HepG2 (cell line): ENCODE measurements at regions not wholly inside any gene's neighbourhood (a gene's known extent, or its start where the extent isn't known, plus 50 kb on each side); places are given as distances from the start of the nearest gene placed in this dataset.

ENCODE experiments used
- ATAC-seq: fragments of 200-7000 bp; cut with Tn5 transposase; 3 replicates; pipeline ENCODE4 v1.9.1; 2020; ENCODE audit warnings: mild to moderate bottlenecking, moderate library complexity
- BruUV-seq: library from RNA; stranded (reverse); fragments of 400-500 nt; replicated peaks from 2 replicates; lab custom pipeline; 2021; lab: Mats Ljungman, UMichigan
- CTCF ChIA-PET: fragments of 300-600 bp; formaldehyde crosslinking; extraction: SDS; loops from one replicate; lab custom pipeline; 2021; ENCODE audit warnings: low total read pairs, inconsistent platforms, low intra/inter-chr PET ratio; lab: Yijun Ruan, JAX
- POLR2A ChIA-PET: fragments of 350-600 bp; sonication (Branson Sonifier 250); formaldehyde crosslinking; loops from one replicate; lab custom pipeline; 2020; ENCODE audit warnings: antibody characterized with exemption, inconsistent platforms; lab: Yijun Ruan, JAX
- DNase-seq: peaks from one replicate; pipeline ENCODE4 v3.0.0-alpha.2; 2015; ENCODE audit warnings: low spot score
- FAIRE-seq: peaks from 3 replicates; lab custom pipeline; 2011; peaks lifted over from hg19 to GRCh38; lab: Jason Lieb, UNC
- H2AFZ ChIP-seq: one replicate; pipeline ENCODE4 v1.6.1; 2011; ENCODE audit warnings: low read length, inconsistent platforms
- H3K27ac ChIP-seq: fragments of 300-600 bp; 3 replicates; pipeline ENCODE4 v1.8.0; 2011; ENCODE audit warnings: mixed run types, mild to moderate bottlenecking, mixed read lengths, low read length, inconsistent platforms; ENCODE audit not compliant: insufficient read depth; ENCODE audit errors: extremely low read length
- H3K27me3 ChIP-seq, 2 experiments: fragments of 200-600 bp in 1 of 2; 2 replicates in 1 of 2; 3 replicates in 1 of 2; pipeline versions ENCODE4 v1.6.0 to v1.8.0; 2011; ENCODE audit warnings: low read length in 2 of 2, mild to moderate bottlenecking in 2 of 2, moderate library complexity in 2 of 2, inconsistent platforms in 1 of 2; ENCODE audit not compliant: insufficient read depth in 2 of 2, control insufficient read depth in 1 of 2
- H3K36me3 ChIP-seq, 2 experiments: fragments of 200-600 bp in 1 of 2; replicated peaks in 1 of 2; 2 replicates in 1 of 2; 3 replicates in 1 of 2; pipeline versions ENCODE4 v1.5.1 to v1.8.0; 2011; ENCODE audit warnings: low read length in 2 of 2, inconsistent platforms in 1 of 2; ENCODE audit not compliant: insufficient read depth in 2 of 2, control insufficient read depth in 1 of 2
- H3K4me1 ChIP-seq: 2 replicates; pipeline ENCODE4 v1.5.1; 2012; ENCODE audit warnings: low read length, inconsistent platforms; ENCODE audit not compliant: insufficient read depth
- H3K4me2 ChIP-seq: 2 replicates; pipeline ENCODE4 v1.6.0; 2011; ENCODE audit warnings: low read depth, low read length, inconsistent platforms
- H3K4me3 ChIP-seq, 3 experiments: fragments of 200-600 bp in 1 of 3; sonication (generic), shearing (Covaris generic) in 1 of 3; replicated peaks in 1 of 3; 2 replicates each; pipeline ENCODE4 v1.5.1; 2011 to 2016; ENCODE audit warnings: low read length in 3 of 3, inconsistent platforms in 2 of 3, low read depth in 2 of 3, mild to moderate bottlenecking in 2 of 3, control low read depth in 1 of 3, mixed read lengths in 1 of 3; ENCODE audit not compliant: insufficient read depth in 1 of 3
- H3K79me2 ChIP-seq: one replicate; pipeline ENCODE4 v1.6.1; 2011; ENCODE audit warnings: low read length, inconsistent platforms; ENCODE audit not compliant: insufficient read depth
- H3K9ac ChIP-seq: 2 replicates; pipeline ENCODE4 v1.6.0; 2011; ENCODE audit warnings: mild to moderate bottlenecking, low read depth, low read length, inconsistent platforms; ENCODE audit not compliant: insufficient read depth
- H3K9me3 ChIP-seq: 2 replicates; pipeline ENCODE4 v1.5.1; 2012; ENCODE audit warnings: mild to moderate bottlenecking, low read length
- H4K20me1 ChIP-seq: 2 replicates; pipeline ENCODE4 v1.6.0; 2011; ENCODE audit warnings: inconsistent platforms, mild to moderate bottlenecking, low read length, moderate library complexity; ENCODE audit not compliant: insufficient read depth
- HBP1 ChIP-seq: IDR thresholded peaks from 2 replicates; pipeline ENCODE4 v1.6.1; 2016; ENCODE audit warnings: low read depth, control low read depth
- HMG20A ChIP-seq: IDR thresholded peaks from 2 replicates; pipeline ENCODE4 v1.6.1; 2016; ENCODE audit warnings: borderline replicate concordance
- MLX ChIP-seq: IDR thresholded peaks from 2 replicates; pipeline ENCODE4 v1.6.1; 2016
- RAD51 ChIP-seq: fragments of 450-650 bp; IDR thresholded peaks from 2 replicates; pipeline ENCODE4 v1.6.1; 2016; ENCODE audit warnings: borderline replicate concordance
- RERE ChIP-seq: IDR thresholded peaks from 2 replicates; pipeline ENCODE4 v1.6.1; 2016; ENCODE audit warnings: low read depth, missing genetic modification reagents, missing compliant biosample characterization
- ZFAT ChIP-seq: sonication (generic); formaldehyde crosslinking; conservative IDR thresholded peaks from 2 replicates; pipeline ENCODE4 v1.8.1; 2023; ENCODE audit warnings: missing genetic modification reagents, inconsistent platforms
- WGBS: methylation state at CpG from one replicate; pipeline ENCODE4 v1.1.6; 2017; ENCODE audit warnings: low lambda C conversion rate; 5-methylcytosine and 5-hydroxymethylcytosine counted together
- in situ Hi-C: cut with HindIII; loops from 2 replicates; pipeline ENCODE4 v1.10.0; 2017; ENCODE audit warnings: low pct_unique_long_range_greater_than_20kb; ENCODE audit not compliant: extremely low pct_ligation_motif_present
- intact Hi-C: fragments of 100-400 bp; cut with micrococcal nuclease; formaldehyde crosslinking; loops from one replicate; pipeline ENCODE4 v1.10.0; 2022; ENCODE audit not compliant: unreplicated experiment

- H2AFZ ChIP-seq, result no peak overlapping the region
- TF ChIP-seq HMG20A (CRISPR knock-in tag), result no peak
- no peak for TF ChIP-seq ZFAT (CRISPR knock-in tag)
- no peak for TF ChIP-seq MLX (CRISPR knock-in tag)
- TF ChIP-seq RERE (CRISPR knock-in tag), result no peak
- no peak for TF ChIP-seq HBP1
- no peak for TF ChIP-seq RAD51
- TF ChIP-seq, all 625 proteins: peak for 0
- Histone ChIP-seq H3K27ac (no peak overlapping the region), H3K79me2 (no peaks in the 10 kb centered on the region), H3K27me3 (no peaks in the 10 kb centered on the region; a peak in 1 of 5 replicates), H3K36me3 (no peaks in the 10 kb centered on the region), H3K4me3 (no peak overlapping the region), H4K20me1 (no peaks in the 10 kb centered on the region), H3K4me1 (no peaks in the 10 kb centered on the region), H3K4me2 (no peak overlapping the region), H3K9ac (no peak overlapping the region), H3K9me3 (no peaks in the 10 kb centered on the region)
- ChIA-PET POLR2A (no interaction called here), CTCF (no interaction called here)
- no TSS peak for BruUV-seq
- DNase-seq, result no peak
- no peak for ATAC-seq
- 0% methylated on average over 1 of the region's 1 CpG for WGBS
- FAIRE-seq, result no peak
- intact Hi-C loops, result no loop called here
- in situ Hi-C loops, result no loop called here
Observed at GRCh38 chr4:26008737-26009136, 94.7 kb downstream of the SMIM20 start.
